SK-N-SH (cell line): ENCODE measurements at regions not wholly inside any gene's neighbourhood (a gene's known extent, or its start where the extent isn't known, plus 50 kb on each side); places are given as distances from the start of the nearest gene placed in this dataset.

Experiments
- EP300 ChIP-seq, 2 experiments: IDR thresholded peaks; 2 replicates each; pipeline versions ENCODE4 v1.4.0 to v1.6.1; 2012; ENCODE audit warnings: borderline replicate concordance in 1 of 2, low read depth in 1 of 2, low read length in 1 of 2
- GABPA ChIP-seq: IDR thresholded peaks from 2 replicates; pipeline ENCODE4 v1.4.0; 2012; ENCODE audit warnings: low read depth, mild to moderate bottlenecking
- NRF1 ChIP-seq: IDR thresholded peaks from 2 replicates; pipeline ENCODE4 v1.6.1; 2012; ENCODE audit warnings: low read depth, mild to moderate bottlenecking, low read length
- RAD21 ChIP-seq: IDR thresholded peaks from 2 replicates; pipeline ENCODE4 v1.6.1; 2012; ENCODE audit warnings: mild to moderate bottlenecking, low read length
- SIN3A ChIP-seq: IDR thresholded peaks from 2 replicates; pipeline ENCODE4 v1.6.1; 2012; ENCODE audit warnings: low read depth, mild to moderate bottlenecking, low read length, moderate library complexity, borderline replicate concordance
- TF ChIP-seq, protein P1 (sequence below): fragments of 200-600 bp; sonication (generic); IDR thresholded peaks from 2 replicates; pipeline ENCODE4 v1.6.1; 2017; ENCODE audit warnings: antibody characterized with exemption, mild to moderate bottlenecking, moderate library complexity
- TF ChIP-seq, protein P2 (sequence below): IDR thresholded peaks from 2 replicates; pipeline ENCODE4 v1.6.1; 2012; ENCODE audit warnings: mild to moderate bottlenecking, low read depth, low read length, moderate library complexity
- TF ChIP-seq, protein P3 (sequence below): IDR thresholded peaks from 2 replicates; pipeline ENCODE4 v1.4.0; 2012; ENCODE audit warnings: low read depth, borderline replicate concordance

DNA sequence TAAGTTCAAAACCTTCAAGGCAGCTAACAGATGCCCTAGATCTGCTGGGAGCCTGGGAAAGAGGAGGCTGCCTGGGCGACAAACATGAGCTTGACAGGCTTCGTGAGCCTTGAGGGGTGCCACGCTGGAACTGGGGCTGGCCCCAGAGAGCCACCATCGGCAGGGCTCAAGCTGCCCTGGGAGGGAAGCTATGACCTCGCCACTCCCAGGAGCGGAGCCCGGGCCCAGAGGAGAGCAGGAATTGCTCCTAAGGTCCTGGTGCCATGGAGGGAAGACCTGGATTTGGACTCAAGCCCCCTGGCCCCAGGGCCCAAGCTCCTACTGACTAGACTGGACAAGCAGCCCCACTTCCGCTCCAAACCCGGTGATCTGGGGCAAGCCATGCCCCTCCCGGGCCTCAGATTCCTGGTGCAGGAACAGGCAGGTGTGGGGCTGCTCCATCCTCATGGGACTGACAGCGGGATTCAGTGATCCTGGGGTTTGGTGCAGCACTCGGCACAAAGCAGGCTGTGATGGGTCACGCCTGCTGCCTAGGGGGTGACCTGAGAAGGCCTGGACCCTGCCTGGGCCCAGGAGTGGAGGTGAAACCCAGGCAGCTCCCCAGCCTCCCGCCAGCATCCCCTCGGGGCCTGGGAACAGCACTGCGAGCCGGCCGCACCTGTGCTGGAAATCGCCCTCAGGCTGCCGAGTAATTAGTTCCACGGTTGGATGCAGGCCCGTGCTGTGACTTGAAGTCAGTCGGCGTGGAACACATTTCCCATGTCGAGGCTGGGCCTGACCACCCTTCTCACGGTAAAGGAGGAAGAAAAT is 246.9 kb downstream of the NDUFA10 start:
- TF ChIP-seq, protein P1, sequence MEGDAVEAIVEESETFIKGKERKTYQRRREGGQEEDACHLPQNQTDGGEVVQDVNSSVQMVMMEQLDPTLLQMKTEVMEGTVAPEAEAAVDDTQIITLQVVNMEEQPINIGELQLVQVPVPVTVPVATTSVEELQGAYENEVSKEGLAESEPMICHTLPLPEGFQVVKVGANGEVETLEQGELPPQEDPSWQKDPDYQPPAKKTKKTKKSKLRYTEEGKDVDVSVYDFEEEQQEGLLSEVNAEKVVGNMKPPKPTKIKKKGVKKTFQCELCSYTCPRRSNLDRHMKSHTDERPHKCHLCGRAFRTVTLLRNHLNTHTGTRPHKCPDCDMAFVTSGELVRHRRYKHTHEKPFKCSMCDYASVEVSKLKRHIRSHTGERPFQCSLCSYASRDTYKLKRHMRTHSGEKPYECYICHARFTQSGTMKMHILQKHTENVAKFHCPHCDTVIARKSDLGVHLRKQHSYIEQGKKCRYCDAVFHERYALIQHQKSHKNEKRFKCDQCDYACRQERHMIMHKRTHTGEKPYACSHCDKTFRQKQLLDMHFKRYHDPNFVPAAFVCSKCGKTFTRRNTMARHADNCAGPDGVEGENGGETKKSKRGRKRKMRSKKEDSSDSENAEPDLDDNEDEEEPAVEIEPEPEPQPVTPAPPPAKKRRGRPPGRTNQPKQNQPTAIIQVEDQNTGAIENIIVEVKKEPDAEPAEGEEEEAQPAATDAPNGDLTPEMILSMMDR = no peak
- no peak for TF ChIP-seq EP300 (IDR thresholded peaks at IDR 0.05; ENCODE audit: borderline replicate concordance in 1 of 2, low read depth in 1 of 2, low read length in 1 of 2)
- TF ChIP-seq, protein P2, sequence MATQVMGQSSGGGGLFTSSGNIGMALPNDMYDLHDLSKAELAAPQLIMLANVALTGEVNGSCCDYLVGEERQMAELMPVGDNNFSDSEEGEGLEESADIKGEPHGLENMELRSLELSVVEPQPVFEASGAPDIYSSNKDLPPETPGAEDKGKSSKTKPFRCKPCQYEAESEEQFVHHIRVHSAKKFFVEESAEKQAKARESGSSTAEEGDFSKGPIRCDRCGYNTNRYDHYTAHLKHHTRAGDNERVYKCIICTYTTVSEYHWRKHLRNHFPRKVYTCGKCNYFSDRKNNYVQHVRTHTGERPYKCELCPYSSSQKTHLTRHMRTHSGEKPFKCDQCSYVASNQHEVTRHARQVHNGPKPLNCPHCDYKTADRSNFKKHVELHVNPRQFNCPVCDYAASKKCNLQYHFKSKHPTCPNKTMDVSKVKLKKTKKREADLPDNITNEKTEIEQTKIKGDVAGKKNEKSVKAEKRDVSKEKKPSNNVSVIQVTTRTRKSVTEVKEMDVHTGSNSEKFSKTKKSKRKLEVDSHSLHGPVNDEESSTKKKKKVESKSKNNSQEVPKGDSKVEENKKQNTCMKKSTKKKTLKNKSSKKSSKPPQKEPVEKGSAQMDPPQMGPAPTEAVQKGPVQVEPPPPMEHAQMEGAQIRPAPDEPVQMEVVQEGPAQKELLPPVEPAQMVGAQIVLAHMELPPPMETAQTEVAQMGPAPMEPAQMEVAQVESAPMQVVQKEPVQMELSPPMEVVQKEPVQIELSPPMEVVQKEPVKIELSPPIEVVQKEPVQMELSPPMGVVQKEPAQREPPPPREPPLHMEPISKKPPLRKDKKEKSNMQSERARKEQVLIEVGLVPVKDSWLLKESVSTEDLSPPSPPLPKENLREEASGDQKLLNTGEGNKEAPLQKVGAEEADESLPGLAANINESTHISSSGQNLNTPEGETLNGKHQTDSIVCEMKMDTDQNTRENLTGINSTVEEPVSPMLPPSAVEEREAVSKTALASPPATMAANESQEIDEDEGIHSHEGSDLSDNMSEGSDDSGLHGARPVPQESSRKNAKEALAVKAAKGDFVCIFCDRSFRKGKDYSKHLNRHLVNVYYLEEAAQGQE = no peak
- no peak for TF ChIP-seq SIN3A
- no peak for TF ChIP-seq RAD21
- TF ChIP-seq GABPA = no peak
- TF ChIP-seq, protein P3, sequence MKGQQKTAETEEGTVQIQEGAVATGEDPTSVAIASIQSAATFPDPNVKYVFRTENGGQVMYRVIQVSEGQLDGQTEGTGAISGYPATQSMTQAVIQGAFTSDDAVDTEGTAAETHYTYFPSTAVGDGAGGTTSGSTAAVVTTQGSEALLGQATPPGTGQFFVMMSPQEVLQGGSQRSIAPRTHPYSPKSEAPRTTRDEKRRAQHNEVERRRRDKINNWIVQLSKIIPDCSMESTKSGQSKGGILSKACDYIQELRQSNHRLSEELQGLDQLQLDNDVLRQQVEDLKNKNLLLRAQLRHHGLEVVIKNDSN = no peak
- no peak for TF ChIP-seq NRF1
